Stimulated activated CD4-positive, alpha-beta T cell treated with anti-CD3 and anti-CD28 coated beads, Interleukin-4, amount 100 ng/mL, for 24 hours (primary cell): ENCODE measurements at regions not wholly inside any gene's neighbourhood (a gene's known extent, or its start where the extent isn't known, plus 50 kb on each side); places are given as distances from the start of the nearest gene placed in this dataset.
"Not testable (repeated sequence)": the region's sequence is repeated elsewhere in the genome, so short reads cannot be mapped to it uniquely, and the experiment has no call there.

Experiments
- DNase-seq: peaks from one replicate; pipeline ENCODE4 v3.0.0-alpha.2; 2020

- DNase-seq = no peak
Measured at GRCh38 chr5:74396913-74397622, 243.5 kb downstream of the ENC1 start.

GRCh38 chr5:74394916-74395880 lies 245.3 kb downstream of the ENC1 start:
- no peak for DNase-seq

GRCh38 chr5:74394528-74394915 lies 246.0 kb downstream of the ENC1 start:
- no peak for DNase-seq

- no peak for DNase-seq
Measured at GRCh38 chr5:74393943-74394342, 246.6 kb downstream of the ENC1 start.

- DNase-seq = no peak
Measured at GRCh38 chr5:74392711-74393351, 247.7 kb downstream of the ENC1 start.

GRCh38 chr5:74391410-74391809 lies 249.1 kb downstream of the ENC1 start:
- DNase-seq = no peak

GRCh38 chr5:74390822-74391221 lies 249.7 kb downstream of the ENC1 start:
- no peak for DNase-seq

GRCh38 chr5:74390306-74390637 lies 250.3 kb downstream of the ENC1 start:
- DNase-seq = no peak

- no peak for DNase-seq
Measured at GRCh38 chr5:74389531-74390305, 250.8 kb downstream of the ENC1 start.

- not testable (repeated sequence) for DNase-seq
Measured at GRCh38 chr5:74388411-74388810, 252.1 kb downstream of the ENC1 start.

GRCh38 chr5:74386571-74387334 lies 253.8 kb downstream of the ENC1 start:
- DNase-seq = no peak

- no peak for DNase-seq
Measured at GRCh38 chr5:74384851-74385250, 255.7 kb downstream of the ENC1 start.

- DNase-seq = no peak
Measured at GRCh38 chr5:74382987-74383593, 257.4 kb downstream of the ENC1 start.

GRCh38 chr5:74382123-74382855 lies 258.2 kb downstream of the ENC1 start:
- no peak for DNase-seq

GRCh38 chr5:74380193-74380592 lies 260.3 kb downstream of the ENC1 start:
- DNase-seq = no peak

GRCh38 chr5:74378464-74378863 lies 262.1 kb downstream of the ENC1 start:
- DNase-seq = no peak

GRCh38 chr5:74376187-74376586 lies 264.3 kb downstream of the ENC1 start:
- no peak for DNase-seq

- no peak for DNase-seq
Measured at GRCh38 chr5:74375271-74375670, 265.3 kb downstream of the ENC1 start.

GRCh38 chr5:74374656-74375055 lies 265.9 kb downstream of the ENC1 start:
- no peak for DNase-seq

GRCh38 chr5:74373076-74373475 lies 267.5 kb downstream of the ENC1 start:
- no peak for DNase-seq

GRCh38 chr5:74372502-74373064 lies 267.9 kb downstream of the ENC1 start:
- no peak for DNase-seq
